ENCODE measurements at regions not wholly inside any gene's neighbourhood (a gene's known extent, or its start where the extent isn't known, plus 50 kb on each side); places are given as distances from the start of the nearest gene placed in this dataset.

GRCh38 chr6:168990019-168990751 is 263.5 kb downstream of the THBS2 start:
- DNase-seq (no peak), FAIRE-seq (no peak)
- no peak for TF ChIP-seq CTCF (IDR thresholded peaks at IDR 0.05; ENCODE audit: borderline replicate concordance, extremely low read depth, insufficient read depth)
- Histone ChIP-seq H3K9me3 (ENCODE audit: control insufficient read depth in 2 of 3, insufficient read depth in 1 of 3, low read length in 3 of 3) (no peaks in the 10 kb centered on the region), H3K4me3 (ENCODE audit: low read length in 3 of 3) (no peak overlapping the region), H3K27ac (ENCODE audit: low read depth in 2 of 2, low read length in 2 of 2) (no peak overlapping the region), H3K4me1 (ENCODE audit: control insufficient read depth in 2 of 3, insufficient read depth in 2 of 3, low read depth in 1 of 3, low read length in 3 of 3) (peaks cover 0 to 2% (median 0%) of the 10 kb centered on the region in 3 donors), H3K9ac (ENCODE audit: low read length in 3 of 3) (no peak overlapping the region), H3K27me3 (ENCODE audit: control insufficient read depth, insufficient read depth, low read length) (no peaks in the 10 kb centered on the region), H3K36me3 (ENCODE audit: control insufficient read depth in 2 of 3, insufficient read depth in 3 of 3, low read length in 3 of 3) (no peaks in the 10 kb centered on the region)
- intact Hi-C loops (cut with DNase I), result no loop called here

- Histone ChIP-seq H3K9ac (ENCODE audit: low read length in 3 of 3) (no peak overlapping the region), H3K27ac (ENCODE audit: low read depth in 2 of 2, low read length in 2 of 2) (no peak overlapping the region), H3K27me3 (ENCODE audit: control insufficient read depth, insufficient read depth, low read length) (no peaks in the 10 kb centered on the region), H3K4me3 (ENCODE audit: low read length in 3 of 3) (no peak overlapping the region), H3K4me1 (ENCODE audit: control insufficient read depth in 2 of 3, insufficient read depth in 2 of 3, low read depth in 1 of 3, low read length in 3 of 3) (peaks cover 0 to 2% (median 0%) of the 10 kb centered on the region in 3 donors), H3K36me3 (ENCODE audit: control insufficient read depth in 2 of 3, insufficient read depth in 3 of 3, low read length in 3 of 3) (no peaks in the 10 kb centered on the region), H3K9me3 (ENCODE audit: control insufficient read depth in 2 of 3, insufficient read depth in 1 of 3, low read length in 3 of 3) (no peaks in the 10 kb centered on the region)
- intact Hi-C loops (cut with DNase I), result no loop called here
- TF ChIP-seq CTCF (IDR thresholded peaks at IDR 0.05; ENCODE audit: borderline replicate concordance, extremely low read depth, insufficient read depth), result no peak
- DNase-seq (no peak), FAIRE-seq (no peak)
Measured at GRCh38 chr6:168989421-168989820, 264.2 kb downstream of the THBS2 start.

- TF ChIP-seq CTCF (IDR thresholded peaks at IDR 0.05; ENCODE audit: borderline replicate concordance, extremely low read depth, insufficient read depth), result no peak
- intact Hi-C loops (cut with DNase I), result no loop called here
- DNase-seq, result no peak
Measured at GRCh38 chr6:168988801-168989200, 264.8 kb downstream of the THBS2 start.

More at GRCh38 chr6:168988801-168989200, 264.8 kb downstream of the THBS2 start:
- Histone ChIP-seq H3K36me3 (ENCODE audit: control insufficient read depth in 2 of 3, insufficient read depth in 3 of 3, low read length in 3 of 3) (no peaks in the 10 kb centered on the region), H3K27ac (ENCODE audit: low read depth in 2 of 2, low read length in 2 of 2) (no peak overlapping the region), H3K27me3 (ENCODE audit: control insufficient read depth, insufficient read depth, low read length) (no peaks in the 10 kb centered on the region), H3K9me3 (ENCODE audit: control insufficient read depth in 2 of 3, insufficient read depth in 1 of 3, low read length in 3 of 3) (no peaks in the 10 kb centered on the region), H3K4me1 (ENCODE audit: control insufficient read depth in 2 of 3, insufficient read depth in 2 of 3, low read depth in 1 of 3, low read length in 3 of 3) (peaks cover 0 to 2% (median 0%) of the 10 kb centered on the region in 3 donors), H3K9ac (ENCODE audit: low read length in 3 of 3) (no peak overlapping the region), H3K4me3 (ENCODE audit: low read length in 3 of 3) (no peak overlapping the region)
- FAIRE-seq, result no peak
